HG02759 (cell line): ENCODE measurements at regions not wholly inside any gene's neighbourhood (a gene's known extent, or its start where the extent isn't known, plus 50 kb on each side); places are given as distances from the start of the nearest gene placed in this dataset.
"Not testable (repeated sequence)": the region's sequence is repeated elsewhere in the genome, so short reads cannot be mapped to it uniquely, and the experiment has no call there.

Source experiments
- ATAC-seq: cut with Tn5 transposase; IDR thresholded peaks from one replicate; pipeline ENCODE4 v1.9.1; 2021; ENCODE audit warnings: mild to moderate bottlenecking, moderate library complexity; ENCODE audit not compliant: unreplicated experiment

GRCh38 chr14:55766071-55766470 is 186.1 kb downstream of the KTN1 start:
- no peak for ATAC-seq

GRCh38 chr14:55767286-55767685 is 187.3 kb downstream of the KTN1 start:
- no peak for ATAC-seq

GRCh38 chr14:55769877-55770276 is 189.9 kb downstream of the KTN1 start:
- ATAC-seq: no peak

- no peak for ATAC-seq
Observed at GRCh38 chr14:55771242-55771981, 191.4 kb downstream of the KTN1 start.

- no peak for ATAC-seq
Observed at GRCh38 chr14:55772486-55772885, 192.5 kb downstream of the KTN1 start.

- ATAC-seq: no peak
Observed at GRCh38 chr14:55773312-55773711, 193.3 kb downstream of the KTN1 start.

GRCh38 chr14:55773984-55774545 is 194.1 kb downstream of the KTN1 start:
- ATAC-seq: no peak

GRCh38 chr14:55777877-55778276 is 197.9 kb downstream of the KTN1 start:
- no peak for ATAC-seq

GRCh38 chr14:55780156-55780946 is 200.3 kb downstream of the KTN1 start:
- ATAC-seq: no peak

- ATAC-seq: no peak
Observed at GRCh38 chr14:55781046-55781445, 201.0 kb downstream of the KTN1 start.

- ATAC-seq: no peak
Observed at GRCh38 chr14:55782166-55782565, 202.2 kb downstream of the KTN1 start.

- no peak for ATAC-seq
Observed at GRCh38 chr14:55789406-55789805, 209.4 kb downstream of the KTN1 start.

GRCh38 chr14:55794655-55795595 is 214.9 kb downstream of the KTN1 start:
- no peak for ATAC-seq

GRCh38 chr14:55796513-55796912 is 216.5 kb downstream of the KTN1 start:
- not testable (repeated sequence) for ATAC-seq

- ATAC-seq: no peak
Observed at GRCh38 chr14:55798406-55798805, 218.4 kb downstream of the KTN1 start.

- no peak for ATAC-seq
Observed at GRCh38 chr14:55799508-55800095, 219.6 kb downstream of the KTN1 start.

- ATAC-seq: no peak
Observed at GRCh38 chr14:55800156-55800785, 220.3 kb downstream of the KTN1 start.

- no peak for ATAC-seq
Observed at GRCh38 chr14:55801121-55801520, 221.1 kb downstream of the KTN1 start.

GRCh38 chr14:55802986-55803872 is 223.2 kb downstream of the KTN1 start:
- ATAC-seq: no peak
